ENCODE measurements at regions not wholly inside any gene's neighbourhood (a gene's known extent, or its start where the extent isn't known, plus 50 kb on each side); places are given as distances from the start of the nearest gene placed in this dataset.

DNA sequence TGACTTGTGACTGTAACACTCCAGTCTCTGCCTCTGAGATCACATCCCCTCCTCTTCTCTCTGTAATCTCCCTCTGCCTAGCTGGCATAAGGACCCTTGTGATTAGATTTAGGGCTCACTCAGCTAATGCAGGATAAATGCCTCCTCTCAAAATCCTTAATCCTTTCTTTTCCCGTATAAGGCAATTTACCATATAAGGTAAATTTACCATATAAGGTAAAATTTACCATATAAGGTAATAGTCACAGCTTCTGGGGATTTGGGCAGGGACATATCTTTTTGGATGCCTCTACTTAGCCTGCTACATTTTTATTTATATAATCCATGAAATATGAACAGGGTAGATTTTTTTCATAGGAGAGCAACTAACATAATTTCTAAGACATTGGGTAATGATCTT lies 318.0 kb upstream of the PUM3 start:
- DNase-seq (ENCODE audit: low spot score), result no peak

DNA sequence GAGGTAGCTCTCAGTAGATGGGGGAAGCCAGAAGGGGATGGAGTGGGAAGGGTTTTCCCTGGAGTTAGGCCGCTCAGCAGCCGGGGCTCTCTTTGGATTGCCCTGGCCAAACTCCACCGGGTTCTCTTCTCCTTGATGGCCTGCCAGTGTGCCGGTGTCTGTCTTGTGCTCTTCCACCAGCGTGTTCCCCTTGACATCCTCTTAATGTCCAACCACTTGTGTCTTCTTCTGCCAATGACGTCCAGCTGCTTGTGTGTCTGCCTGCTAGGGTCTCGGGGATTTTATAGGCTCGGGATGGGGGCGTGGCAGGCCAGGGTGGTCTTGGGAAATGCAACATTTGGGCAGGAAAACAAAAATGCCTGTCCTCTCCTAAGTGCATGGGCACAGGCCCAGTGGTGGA lies 313.1 kb upstream of the PUM3 start:
- DNase-seq (ENCODE audit: low spot score), result no peak

DNA sequence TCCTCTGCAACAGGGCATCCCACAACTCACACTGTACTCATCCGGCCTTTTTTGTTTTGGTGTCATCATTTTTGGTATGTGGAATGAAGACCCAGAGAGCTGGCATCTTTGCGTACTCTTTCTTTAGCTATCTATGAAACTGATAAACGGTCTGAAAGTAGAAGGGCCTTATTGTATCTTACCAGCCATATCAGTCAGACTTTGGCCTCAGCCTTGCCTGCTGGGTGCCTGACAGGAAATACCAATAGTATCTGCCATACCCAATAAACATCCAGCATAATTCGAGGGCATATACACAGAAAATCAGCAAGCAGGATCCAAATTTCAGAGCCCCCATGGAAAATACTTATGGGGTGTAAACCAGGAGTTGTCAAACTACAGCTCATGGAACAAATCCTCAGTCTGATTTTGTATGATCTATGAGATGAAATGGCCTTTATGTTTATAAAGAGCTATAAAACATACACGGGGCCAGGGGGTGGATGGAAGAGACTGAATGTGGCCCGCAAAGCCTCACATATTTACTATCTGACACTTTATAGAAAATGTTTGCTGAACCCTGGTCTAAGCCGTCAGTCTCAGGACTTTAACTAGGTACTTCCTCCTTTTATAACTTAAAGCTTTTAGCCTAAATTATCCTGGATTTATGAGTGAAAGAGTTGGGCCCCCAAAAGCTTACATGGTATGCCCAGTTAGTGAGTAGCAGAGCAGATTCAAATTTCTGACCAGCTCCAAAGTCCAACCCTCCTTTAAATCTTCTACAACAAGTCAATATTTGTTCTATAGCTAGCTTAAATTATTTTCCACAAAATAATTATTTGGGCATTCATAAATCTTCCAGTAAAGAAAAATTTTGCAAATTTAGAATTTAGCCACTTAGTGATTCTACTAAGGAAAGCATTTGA lies 308.0 kb upstream of the PUM3 start:
- DNase-seq (ENCODE audit: low spot score), result no peak

DNA sequence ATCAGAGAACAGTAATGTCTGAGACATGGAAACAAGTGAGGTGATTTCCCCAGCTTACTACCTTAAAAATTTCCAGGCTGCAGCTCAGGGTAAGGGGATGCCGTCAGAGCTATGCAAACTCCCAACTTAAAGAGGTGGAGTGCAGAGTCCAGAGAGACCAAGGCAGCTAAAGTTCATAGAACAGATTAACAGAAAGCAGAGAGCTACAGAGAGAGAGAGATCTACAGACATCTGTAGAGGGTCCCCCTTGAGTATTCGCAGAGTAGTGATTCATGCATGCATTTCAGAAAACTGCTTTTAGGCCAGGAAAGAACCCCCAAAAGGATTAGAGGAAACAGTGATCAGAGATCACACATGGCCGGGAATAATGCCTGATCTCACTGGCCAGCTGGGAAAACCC lies 306.2 kb upstream of the PUM3 start:
- no peak for DNase-seq (ENCODE audit: low spot score)

DNA sequence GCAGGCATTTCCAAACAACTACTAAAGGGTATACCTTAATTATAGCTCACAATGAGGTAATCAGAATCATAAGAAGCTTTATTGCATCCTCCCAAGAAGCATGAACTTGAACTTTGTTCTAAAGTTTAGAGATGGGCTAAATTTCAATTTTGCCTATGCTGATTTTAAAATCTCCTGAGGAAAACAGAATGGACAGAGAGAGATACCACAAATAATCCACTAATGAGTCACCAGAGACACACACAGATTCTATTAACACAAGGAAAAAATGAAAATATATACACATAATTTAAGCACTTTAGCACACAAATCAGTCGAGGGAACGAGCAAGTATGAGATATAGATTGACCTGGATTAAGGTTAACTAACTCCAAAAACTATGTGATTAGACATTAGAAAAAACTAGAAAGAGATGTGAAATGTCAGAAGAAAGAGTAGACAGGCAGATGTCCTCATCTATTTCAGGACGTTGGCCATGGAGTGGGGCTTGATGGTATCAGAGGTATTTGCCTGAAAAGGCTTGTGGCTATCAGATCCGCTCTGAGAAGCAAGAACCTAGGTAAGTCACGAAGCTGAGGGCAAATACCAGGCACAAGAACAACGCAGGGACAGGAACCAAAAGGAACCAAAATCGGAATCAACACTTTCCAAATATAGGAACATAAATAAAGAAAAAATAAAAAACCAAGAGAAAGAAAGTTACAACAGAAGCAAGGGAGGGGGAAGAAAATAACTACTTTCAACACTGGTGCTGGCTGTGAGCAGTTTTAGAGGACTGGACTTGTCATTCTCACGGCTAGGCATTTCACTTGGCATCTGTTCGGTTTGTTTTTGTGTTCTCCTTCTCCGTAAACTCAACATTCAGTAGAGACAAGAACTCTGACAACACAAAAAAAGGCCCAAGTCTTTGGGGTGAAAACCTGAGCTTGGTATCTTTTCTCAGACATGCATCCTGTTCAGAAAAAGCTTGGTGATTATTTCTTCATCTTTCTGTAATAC lies 294.6 kb upstream of the PUM3 start:
- no peak for DNase-seq (ENCODE audit: low spot score)

DNA sequence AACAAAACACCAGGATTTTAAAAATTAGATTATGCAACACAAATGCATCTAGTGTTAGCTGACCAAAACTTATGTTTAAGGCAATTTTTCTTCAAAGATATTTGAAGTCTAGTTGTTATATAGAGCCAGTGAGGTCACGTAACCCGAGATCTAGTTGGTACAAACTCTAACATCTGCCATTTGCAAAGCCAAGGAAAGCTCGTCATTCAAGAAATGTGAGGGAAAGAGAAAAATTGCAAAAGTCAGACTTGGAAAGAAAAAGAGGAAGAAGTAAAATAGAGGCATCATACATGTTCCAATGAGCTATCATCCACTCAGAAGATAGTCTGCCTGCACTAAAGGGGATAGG lies 293.4 kb upstream of the PUM3 start:
- DNase-seq (ENCODE audit: low spot score), result no peak

DNA sequence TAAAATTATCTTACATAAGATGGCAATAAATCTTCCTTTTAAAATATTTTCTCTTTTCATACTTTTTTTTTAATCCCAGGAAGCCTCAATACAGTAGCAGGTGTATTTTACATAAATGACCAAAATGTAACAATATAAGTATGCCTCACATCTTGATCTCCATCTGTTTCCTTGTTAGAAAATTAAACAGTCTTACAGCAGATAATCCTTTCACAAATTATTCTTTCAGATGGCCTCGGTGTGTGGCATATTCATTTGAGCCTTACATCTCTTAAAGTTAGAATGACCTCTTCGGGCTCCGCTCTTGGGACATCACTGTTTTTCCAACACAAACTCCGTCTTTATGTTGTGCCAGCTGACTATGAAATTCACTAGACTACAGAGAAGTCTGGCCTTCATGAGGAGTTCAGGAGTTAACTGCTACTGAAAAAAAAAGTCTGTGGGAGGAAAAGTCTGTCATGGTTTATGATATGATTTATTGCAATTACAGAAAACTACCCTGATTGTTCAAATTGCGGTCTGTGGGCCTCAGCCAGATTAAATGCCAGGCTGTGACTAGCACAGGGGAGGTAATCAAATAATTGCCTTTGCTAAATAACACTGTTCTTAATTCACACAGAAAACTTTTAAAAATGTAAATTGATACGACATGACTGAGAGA lies 292.9 kb upstream of the PUM3 start:
- no peak for DNase-seq (ENCODE audit: low spot score)

DNA sequence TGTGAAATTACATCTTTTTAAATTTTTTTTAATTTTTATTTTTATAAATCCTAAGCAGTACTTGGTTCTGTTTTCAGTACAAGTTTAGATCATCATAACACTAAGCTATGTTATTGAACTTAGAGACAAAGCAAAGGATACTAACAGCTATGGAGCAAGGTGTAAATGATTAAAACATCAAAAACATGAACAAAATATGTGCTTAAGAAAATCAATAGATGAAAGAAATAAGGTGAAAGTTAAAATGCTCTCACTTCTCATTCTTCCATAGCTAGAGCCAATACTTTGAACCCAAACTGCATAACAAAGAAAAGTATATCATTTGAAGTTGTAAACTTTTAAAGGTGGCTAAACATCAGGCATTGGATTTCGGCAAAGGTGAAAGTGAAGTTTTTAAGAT lies 292.3 kb upstream of the PUM3 start:
- DNase-seq (ENCODE audit: low spot score), result no peak

DNA sequence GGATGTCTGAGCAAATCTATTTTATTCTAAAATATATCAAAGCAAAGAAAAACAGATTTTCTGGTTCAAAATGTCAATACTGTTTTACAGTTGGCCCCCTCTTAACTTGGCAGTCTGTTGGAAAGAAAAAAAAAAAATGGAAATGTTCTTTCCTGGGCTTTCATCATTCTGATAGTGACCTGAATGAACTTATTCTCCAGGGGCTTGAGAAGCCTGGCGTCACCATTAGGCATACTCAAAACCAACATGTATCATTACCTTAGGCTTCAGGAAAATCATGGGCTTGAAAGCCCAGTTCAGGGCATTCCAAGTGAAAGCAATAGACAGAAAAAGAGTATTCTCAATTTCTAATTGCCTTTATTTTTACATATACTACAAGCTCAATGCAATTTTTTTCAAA lies 283.7 kb upstream of the PUM3 start:
- DNase-seq (ENCODE audit: low spot score), result no peak

DNA sequence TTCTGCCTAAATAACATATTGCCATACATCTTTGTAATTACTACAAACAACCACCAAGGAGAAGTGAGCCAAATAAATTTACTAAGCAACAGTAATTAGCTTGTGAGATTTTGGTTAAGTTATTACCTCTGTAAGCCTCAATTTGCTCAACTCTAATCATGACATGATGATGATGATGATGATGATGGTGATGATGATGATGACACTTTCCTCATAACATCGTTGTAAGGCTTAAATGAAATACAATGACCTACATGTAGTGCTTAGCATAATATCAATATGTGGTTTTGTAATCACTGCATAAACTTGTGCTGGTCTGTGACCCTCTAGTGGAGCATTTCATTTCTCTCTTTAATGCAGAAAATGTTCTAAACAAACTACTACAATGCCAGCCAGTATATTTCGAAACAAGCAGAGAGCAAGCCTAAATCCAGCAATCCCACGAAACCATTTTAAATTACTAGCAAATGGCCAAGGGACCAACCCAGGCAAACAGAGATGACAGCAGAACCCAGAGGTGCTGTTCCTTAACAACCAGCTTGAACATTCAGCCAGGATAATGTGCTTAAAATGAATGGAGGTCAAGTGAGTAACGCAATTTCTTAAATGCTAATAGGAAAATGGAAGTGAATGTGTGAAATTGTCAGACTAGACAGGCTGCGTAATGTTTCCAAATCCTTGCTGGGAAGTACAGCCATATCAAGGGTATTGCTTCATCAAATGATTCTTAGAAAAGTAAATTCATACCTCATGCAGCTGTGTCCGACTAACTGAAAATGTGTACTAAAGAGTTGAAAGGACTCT lies 281.9 kb upstream of the PUM3 start:
- no peak for DNase-seq (ENCODE audit: low spot score)

DNA sequence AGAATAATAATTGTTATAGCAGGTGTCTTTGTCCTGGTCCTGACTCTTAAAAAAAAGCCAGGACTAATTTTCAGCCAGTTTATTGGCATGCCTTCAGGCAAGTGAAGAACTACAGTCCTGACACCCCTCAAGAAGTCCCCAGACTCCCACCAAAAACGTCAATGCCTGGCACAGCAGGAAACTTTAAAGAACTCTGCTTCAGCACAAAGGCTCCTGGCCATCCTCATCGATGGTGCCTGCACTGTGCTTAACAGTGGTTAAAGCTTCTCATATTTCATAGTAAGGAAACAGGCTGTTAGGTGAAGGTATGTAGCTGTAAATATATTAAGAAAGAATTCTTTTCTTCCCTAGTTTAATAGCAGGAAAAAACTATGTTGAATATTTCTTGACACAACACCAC lies 280.1 kb upstream of the PUM3 start:
- no peak for DNase-seq (ENCODE audit: low spot score)

DNA sequence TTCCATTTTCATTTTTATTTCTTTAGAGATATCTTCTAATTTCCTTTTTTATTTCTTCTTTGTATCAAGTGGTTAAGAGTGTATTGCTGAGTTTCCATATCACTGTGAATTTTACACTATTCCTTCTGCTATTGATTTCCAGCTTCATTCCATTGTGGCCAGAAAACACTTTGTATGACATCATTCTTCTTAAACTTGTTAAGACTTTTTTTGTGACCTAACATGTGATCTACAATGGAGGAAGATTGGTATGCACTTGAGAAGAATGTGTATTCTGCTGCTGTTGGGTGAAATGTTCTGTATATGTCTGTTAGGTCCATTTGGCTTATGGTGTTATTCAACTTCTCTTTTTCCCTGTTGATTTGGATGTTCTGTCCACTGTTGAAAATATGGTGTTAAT lies 274.2 kb upstream of the PUM3 start:
- DNase-seq (ENCODE audit: low spot score), result no peak

DNA sequence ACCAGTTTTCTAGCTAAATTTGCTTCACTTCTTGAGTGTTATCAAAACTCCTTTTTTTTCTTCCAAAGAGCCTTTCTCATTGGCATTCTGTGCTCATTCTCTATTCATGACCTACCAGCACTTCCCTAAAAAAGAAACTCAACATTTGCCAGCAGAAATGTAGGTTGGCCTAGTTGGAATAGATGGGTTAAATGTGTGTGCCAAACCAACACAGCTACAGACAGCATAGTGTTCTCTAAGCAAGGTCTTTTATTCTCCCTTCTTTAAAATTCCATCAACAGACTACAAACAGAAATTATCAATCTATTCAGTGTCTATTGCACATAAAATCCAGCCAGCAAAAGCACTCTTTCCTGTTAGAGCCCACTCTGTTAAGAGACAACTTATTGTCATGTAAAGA lies 255.8 kb upstream of the PUM3 start:
- no peak for DNase-seq (ENCODE audit: low spot score)

DNA sequence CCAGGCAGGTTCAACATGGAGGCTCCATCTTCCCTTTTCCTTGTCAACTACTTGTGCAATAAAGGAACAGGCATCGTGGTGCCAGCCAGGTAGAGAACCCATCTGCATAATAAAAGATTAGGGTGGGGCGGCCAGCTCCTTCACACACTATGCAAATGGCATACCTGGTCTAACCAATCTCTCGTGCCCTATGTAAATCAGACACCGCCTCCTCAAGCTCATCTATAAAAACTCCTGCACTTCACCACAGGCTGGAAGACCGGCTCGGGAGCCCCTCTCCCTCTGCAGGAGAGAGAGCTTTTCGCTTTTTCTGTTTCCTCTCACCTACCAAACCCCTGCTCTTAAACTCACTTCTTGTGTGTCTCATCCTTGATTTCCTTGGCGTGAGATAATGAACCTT lies 244.3 kb upstream of the PUM3 start:
- DNase-seq (ENCODE audit: low spot score), result no peak

DNA sequence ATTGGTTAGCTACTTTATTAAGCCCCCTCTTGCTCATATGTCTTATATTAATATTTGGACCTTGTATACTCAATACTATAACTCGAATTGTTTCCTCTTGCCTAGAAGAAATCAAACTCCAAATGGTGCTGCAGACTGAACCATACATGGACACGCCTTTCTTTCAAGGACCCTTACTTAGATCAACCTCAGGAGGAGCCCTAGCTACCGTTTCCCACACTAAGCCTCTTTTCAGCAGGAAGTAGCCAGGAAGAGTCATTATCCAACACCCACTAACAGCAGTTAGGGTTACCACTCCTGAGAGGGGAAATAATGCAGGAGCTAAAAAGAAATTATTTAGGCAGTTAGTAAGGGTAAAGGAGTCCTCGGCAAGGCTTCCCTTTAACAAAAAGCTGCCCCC lies 243.8 kb upstream of the PUM3 start:
- DNase-seq (ENCODE audit: low spot score), result no peak

DNA sequence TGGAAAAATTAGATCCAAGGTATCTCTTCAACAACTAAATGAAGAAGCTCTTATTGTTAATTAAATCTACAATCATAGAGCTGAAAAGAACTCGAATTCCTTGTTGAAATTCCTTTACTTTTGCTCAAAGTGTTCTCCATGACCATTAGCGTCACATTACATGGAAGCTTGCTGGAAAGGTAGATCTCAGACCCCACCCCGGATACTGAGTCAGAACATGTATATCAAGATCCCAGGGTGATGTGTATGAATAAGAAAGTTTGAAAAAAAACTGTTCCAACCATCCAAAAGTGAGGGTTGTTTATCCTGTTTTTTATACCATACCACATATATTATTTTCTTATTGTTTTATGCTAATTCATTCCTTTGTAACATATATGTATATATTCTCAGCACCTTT lies 237.1 kb upstream of the PUM3 start:
- DNase-seq (ENCODE audit: low spot score), result no peak

DNA sequence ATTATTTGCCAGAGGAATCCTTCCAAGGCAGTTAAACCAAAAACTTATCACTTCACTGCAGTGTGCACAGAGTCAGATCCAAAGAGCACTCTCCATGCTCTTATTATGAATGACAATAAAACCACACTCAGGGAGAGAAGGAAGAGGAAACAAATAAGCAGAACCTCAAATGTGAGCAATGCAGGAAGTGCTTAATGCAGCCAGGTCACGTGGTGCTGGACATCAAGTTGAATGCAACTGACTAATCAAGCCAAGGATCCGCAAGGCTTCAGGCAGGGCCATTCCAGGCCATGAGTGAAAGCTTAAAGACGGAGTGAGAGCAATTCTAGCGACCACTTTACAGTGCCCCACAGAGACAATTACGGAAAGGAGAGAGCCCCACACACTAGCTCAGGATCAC lies 230.4 kb upstream of the PUM3 start:
- DNase-seq (ENCODE audit: low spot score), result no peak

DNA sequence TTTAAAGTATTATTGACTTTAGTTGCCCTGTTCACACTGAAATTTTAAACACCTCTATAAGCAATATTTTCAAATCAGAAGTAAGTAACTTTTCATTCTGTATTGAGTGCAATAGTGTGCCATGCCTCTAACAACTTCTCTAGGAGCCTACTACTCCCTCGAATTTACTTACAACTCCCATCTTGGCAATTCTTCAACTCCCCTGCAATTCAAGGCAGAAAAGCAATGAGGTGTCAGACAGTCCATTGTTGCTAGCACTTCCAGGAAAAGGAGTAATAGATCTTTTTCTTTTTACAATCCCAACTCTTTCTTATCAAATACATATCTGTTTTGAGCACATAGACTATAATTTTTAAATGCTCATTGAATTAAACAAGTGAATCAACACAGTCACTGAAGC lies 222.7 kb upstream of the PUM3 start:
- no peak for DNase-seq (ENCODE audit: low spot score)

DNA sequence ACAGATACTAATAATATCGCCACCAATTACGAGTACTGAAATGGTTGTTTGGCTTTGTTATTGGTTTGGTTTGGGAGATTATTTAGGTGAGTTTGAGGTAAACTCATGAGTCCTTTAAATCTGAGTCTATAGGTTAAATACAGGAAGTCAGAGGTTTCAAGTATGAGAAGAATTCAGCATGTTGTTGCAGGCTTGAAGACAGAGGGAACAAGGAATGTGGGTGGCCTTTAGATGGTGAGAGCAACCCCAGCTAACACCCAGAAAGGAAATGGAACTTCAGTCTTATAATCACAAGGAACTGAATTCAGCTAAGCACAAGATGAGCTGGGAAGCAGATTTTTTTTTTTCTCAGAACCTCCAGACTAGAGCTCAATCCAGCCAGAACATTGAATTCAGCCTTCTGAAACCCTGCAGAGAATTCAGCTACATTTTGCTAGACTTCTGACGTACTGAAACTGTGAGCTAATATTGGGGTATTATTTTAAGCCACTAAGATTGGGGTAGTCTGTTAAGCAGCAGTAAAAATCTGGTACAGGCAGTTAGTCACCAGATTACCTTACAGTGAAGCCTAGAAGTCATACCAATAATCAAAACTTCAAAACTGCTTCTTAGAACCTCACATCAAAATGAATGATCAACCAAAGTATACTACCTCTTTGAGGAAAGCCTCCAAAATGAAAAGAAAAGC lies 216.0 kb upstream of the PUM3 start:
- no peak for DNase-seq (ENCODE audit: low spot score)

DNA sequence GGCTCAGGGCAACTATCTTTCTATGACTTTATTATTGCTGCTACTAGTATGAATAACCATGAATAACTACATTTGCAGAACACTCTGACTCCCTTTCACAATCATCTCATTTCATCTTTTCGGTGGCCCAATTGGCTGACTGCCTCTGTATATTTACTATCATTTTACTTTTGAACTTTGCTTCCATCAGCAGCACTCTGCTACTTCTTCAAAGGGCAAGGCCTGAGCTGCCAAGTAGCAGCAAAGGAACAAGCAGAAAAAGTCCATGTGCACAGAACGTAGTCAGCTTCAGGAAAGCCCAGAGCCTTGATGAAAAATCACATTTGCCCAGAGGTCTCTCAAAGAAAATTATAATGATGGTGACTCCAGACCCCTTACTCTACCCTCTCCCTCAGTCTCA lies 214.5 kb upstream of the PUM3 start:
- DNase-seq (ENCODE audit: low spot score), result no peak

DNA sequence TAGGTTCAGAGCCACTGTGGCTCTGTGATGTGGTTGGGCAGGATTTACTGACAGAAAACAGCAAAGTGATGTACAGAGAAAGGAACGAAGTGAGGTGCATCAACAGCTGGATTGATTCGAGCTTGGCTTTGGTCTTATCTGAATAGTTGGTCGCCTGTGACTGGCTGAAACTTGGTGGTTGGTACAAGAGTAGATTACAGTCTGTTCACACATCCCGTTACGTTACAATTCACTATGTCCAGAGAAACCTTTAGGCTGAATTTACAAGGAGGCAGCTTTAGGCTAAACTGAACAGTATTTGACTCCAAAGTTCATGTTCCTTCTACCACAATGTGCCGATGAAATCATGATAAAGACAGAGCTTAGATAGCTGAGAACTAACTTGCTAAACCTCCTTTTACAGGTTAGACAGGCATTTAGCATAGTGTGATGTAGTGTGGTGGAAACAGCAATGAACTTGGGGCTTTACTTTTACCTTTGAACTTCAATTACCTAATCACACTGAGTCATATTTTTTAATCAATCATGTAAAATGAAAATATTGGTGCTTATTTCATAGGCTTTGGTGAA lies 210.2 kb upstream of the PUM3 start:
- no peak for DNase-seq (ENCODE audit: low spot score)

Measured in HuH-7 (cell line).